HCT116 (cell line): ENCODE measurements at regions not wholly inside any gene's neighbourhood (a gene's known extent, or its start where the extent isn't known, plus 50 kb on each side); places are given as distances from the start of the nearest gene placed in this dataset.

ENCODE experiments used
- ATAC-seq: fragments of 200-7000 bp; cut with Tn5 transposase; 2 replicates; pipeline ENCODE4 v1.9.1; 2020; ENCODE audit warnings: mild to moderate bottlenecking, moderate library complexity
- BruUV-seq: library from RNA; stranded (reverse); fragments of 400-500 nt; replicated peaks from 2 replicates; lab custom pipeline; 2021; lab: Mats Ljungman, UMichigan
- CTCF ChIA-PET: fragments of 300-600 bp; sonication (Branson Sonifier 250); formaldehyde crosslinking; loops from one replicate; lab custom pipeline; 2021; ENCODE audit warnings: antibody characterized with exemption; lab: Charles Lee
- POLR2A ChIA-PET: fragments of 300-600, 350-600 bp; sonication (Branson Sonifier 250); formaldehyde crosslinking; loops from one replicate; lab custom pipeline; 2021; ENCODE audit warnings: antibody characterized with exemption; lab: Charles Lee
- RAD21 ChIA-PET, 2 experiments: fragments of 300-600 bp; sonication (Branson Sonifier 250); formaldehyde crosslinking; loops; one replicate each; lab custom pipeline; 2023; ENCODE audit warnings: low total read pairs in 2 of 2; ENCODE audit not compliant: uncharacterized antibody in 2 of 2, unreplicated experiment in 2 of 2, low non-redundant PET in 1 of 2; lab: Charles Lee
- DNase-seq: peaks from one replicate; pipeline ENCODE4 v3.0.0-alpha.2; 2010; ENCODE audit warnings: low read depth, low spot score
- H2AFZ ChIP-seq: fragments of 200-600 bp; shearing (Covaris generic), sonication (generic); 2 replicates; pipeline ENCODE4 v1.6.1; 2017; ENCODE audit warnings: low read depth, mixed run types, mixed read lengths, antibody characterized with exemption, low read length; ENCODE audit not compliant: poor library complexity, severe bottlenecking
- H3K27ac ChIP-seq: 2 replicates; pipeline ENCODE4 v1.5.1; 2012; ENCODE audit warnings: low read depth, low read length
- H3K27me3 ChIP-seq: fragments of 200-600 bp; sonication (generic); 2 replicates; pipeline ENCODE4 v1.6.1; 2016; ENCODE audit warnings: mixed run types, low read length, mixed read lengths; ENCODE audit not compliant: insufficient read depth
- H3K36me3 ChIP-seq, 2 experiments: fragments of 200-500 bp in 1 of 2; fragments of 200-600 bp in 1 of 2; sonication (Bioruptor generic) in 1 of 2; sonication (generic) in 1 of 2; 2 replicates each; pipeline versions ENCODE4 v1.5.1 to v1.6.1; 2014 to 2016; ENCODE audit warnings: low read length in 2 of 2, inconsistent platforms in 1 of 2, mixed read lengths in 1 of 2, mixed run types in 1 of 2; ENCODE audit not compliant: insufficient read depth in 2 of 2, control insufficient read depth in 1 of 2
- H3K4me1 ChIP-seq, 2 experiments: fragments of 200-600 bp in 1 of 2; sonication (generic) in 1 of 2; 2 replicates each; pipeline versions ENCODE4 v1.5.1 to v1.6.1; 2012 to 2017; ENCODE audit warnings: low read length in 2 of 2, inconsistent platforms in 1 of 2, mild to moderate bottlenecking in 1 of 2, mixed read lengths in 1 of 2, mixed run types in 1 of 2, moderate library complexity in 1 of 2; ENCODE audit not compliant: insufficient read depth in 2 of 2, control insufficient read depth in 1 of 2
- H3K4me2 ChIP-seq: fragments of 200-600 bp; sonication (generic); 2 replicates; pipeline ENCODE4 v1.6.1; 2017; ENCODE audit warnings: mixed run types, low read length, mixed read lengths
- H3K4me3 ChIP-seq, 2 experiments: fragments of 200-600 bp in 1 of 2; sonication (generic) in 1 of 2; replicated peaks in 1 of 2; 2 replicates each; pipeline ENCODE4 v1.5.1; 2011 to 2016; ENCODE audit warnings: low read length in 2 of 2, control low read depth in 1 of 2, low read depth in 1 of 2, mild to moderate bottlenecking in 1 of 2, mixed read lengths in 1 of 2, mixed run types in 1 of 2
- H3K79me2 ChIP-seq: fragments of 200-600 bp; sonication (generic); 2 replicates; pipeline ENCODE4 v1.6.1; 2017; ENCODE audit warnings: mild to moderate bottlenecking, mixed run types, low read length, moderate library complexity, mixed read lengths; ENCODE audit not compliant: insufficient read depth
- H3K9ac ChIP-seq: fragments of 200-600 bp; sonication (generic); 2 replicates; pipeline ENCODE4 v1.6.1; 2016; ENCODE audit warnings: low read length, mixed read lengths
- H3K9me2 ChIP-seq: fragments of 200-600 bp; sonication (generic), shearing (Covaris generic); 2 replicates; pipeline ENCODE4 v1.6.1; 2017; ENCODE audit warnings: mixed run types, mild to moderate bottlenecking, moderate library complexity; ENCODE audit not compliant: insufficient read depth
- H3K9me3 ChIP-seq, 2 experiments: fragments of 200-500 bp in 1 of 2; fragments of 200-600 bp in 1 of 2; sonication (Bioruptor generic) in 1 of 2; sonication (generic) in 1 of 2; 2 replicates each; pipeline ENCODE4 v1.6.1; 2014 to 2017; ENCODE audit warnings: low read length in 2 of 2, mixed read lengths in 2 of 2, inconsistent platforms in 1 of 2, low read depth in 1 of 2, mild to moderate bottlenecking in 1 of 2, mixed run types in 1 of 2, moderate library complexity in 1 of 2; ENCODE audit not compliant: control insufficient read depth in 1 of 2, insufficient read depth in 1 of 2
- H4K20me1 ChIP-seq: fragments of 200-600 bp; sonication (generic), shearing (Covaris generic); 2 replicates; pipeline ENCODE4 v1.6.1; 2017; ENCODE audit warnings: mixed run types, mild to moderate bottlenecking, moderate library complexity; ENCODE audit not compliant: insufficient read depth
- CBX3 ChIP-seq: IDR thresholded peaks from 2 replicates; pipeline ENCODE4 v1.6.1; 2012; ENCODE audit warnings: low read depth
- CEBPB ChIP-seq: IDR thresholded peaks from 2 replicates; pipeline ENCODE4 v1.6.1; 2012; ENCODE audit warnings: low read depth
- EGR1 ChIP-seq: IDR thresholded peaks from 2 replicates; pipeline ENCODE4 v1.6.1; 2012; ENCODE audit warnings: low read depth
- ELF1 ChIP-seq: IDR thresholded peaks from 2 replicates; pipeline ENCODE4 v1.6.1; 2012; ENCODE audit warnings: low read depth, borderline replicate concordance
- EZH2 ChIP-seq: fragments of 200-600 bp; sonication (generic); IDR thresholded peaks from 2 replicates; pipeline ENCODE4 v1.6.1; 2017; ENCODE audit warnings: antibody characterized with exemption, mixed run types
- POLR2A ChIP-seq: IDR thresholded peaks from 2 replicates; pipeline ENCODE4 v1.7.0; 2011; ENCODE audit warnings: borderline replicate concordance; ENCODE audit not compliant: insufficient read depth, insufficient read length; ENCODE audit errors: extremely low read depth
- RAD21 ChIP-seq: IDR thresholded peaks from 2 replicates; pipeline ENCODE4 v1.6.1; 2012; ENCODE audit warnings: low read depth, mild to moderate bottlenecking
- REST ChIP-seq: IDR thresholded peaks from 2 replicates; pipeline ENCODE4 v1.6.1; 2012; ENCODE audit warnings: low read depth
- YY1 ChIP-seq: IDR thresholded peaks from 2 replicates; pipeline ENCODE4 v1.6.1; 2011; ENCODE audit warnings: low read length, low read depth, moderate library complexity, mild to moderate bottlenecking; ENCODE audit not compliant: insufficient replicate concordance; ENCODE audit errors: extremely low read depth
- ZBTB33 ChIP-seq: IDR thresholded peaks from 2 replicates; pipeline ENCODE4 v1.6.1; 2011; ENCODE audit warnings: mild to moderate bottlenecking, low read length, moderate library complexity; ENCODE audit not compliant: insufficient replicate concordance; ENCODE audit errors: extremely low read depth
- ZNF274 ChIP-seq: fragments of 200-500 bp; sonication (Bioruptor generic); IDR thresholded peaks from 2 replicates; pipeline ENCODE4 v1.6.1; 2014; ENCODE audit warnings: mild to moderate bottlenecking, low read depth, low read length, inconsistent platforms
- intact Hi-C: fragments of 100-400 bp; cut with micrococcal nuclease; formaldehyde crosslinking; loops from 2 replicates; pipeline ENCODE4 v1.10.0; 2022

- TF ChIP-seq REST (no peak), ZBTB33 (no peak), EZH2 (no peak), ELF1 (no peak)
These were observed 394.1 kb downstream of the SOX9 start (continued) for GRCh38 chr17:72514891-72515290.

GRCh38 chr17:72515291-72516065 is 394.7 kb downstream of the SOX9 start:
- no peaks in the 10 kb centered on the region for H4K20me1 ChIP-seq
- H3K9ac ChIP-seq = no peak overlapping the region
- no peaks in the 10 kb centered on the region for H3K9me2 ChIP-seq
- no peak overlapping the region for H3K4me2 ChIP-seq
- DNase-seq (no peak), ATAC-seq (no peak)
- no peaks in the 10 kb centered on the region for H3K36me3 ChIP-seq
- POLR2A ChIA-PET = no interaction called here
- intact Hi-C loops = no loop called here
- H2AFZ ChIP-seq = no peak overlapping the region
- H3K79me2 ChIP-seq = peaks cover 61% of the 10 kb centered on the region
- H3K4me1 ChIP-seq = peaks cover 11 to 36% of the 10 kb centered on the region in 2 experiments
- CTCF ChIA-PET = interaction anchor here (1.0 kb wide), 1 partner anchor 84 kb away, joined by 5 read pairs; no protein-coding TSS in a partner anchor
- BruUV-seq = no TSS peak
- no peak overlapping the region for H3K4me3 ChIP-seq
- no peak overlapping the region for H3K27ac ChIP-seq
- H3K9me3 ChIP-seq = no peaks in the 10 kb centered on the region
- no peaks in the 10 kb centered on the region for H3K27me3 ChIP-seq
- RAD21 ChIA-PET = no interaction called here
- TF ChIP-seq REST (no peak), EGR1 (no peak), ZBTB33 (no peak), CEBPB (no peak), YY1 (no peak), POLR2A (no peak), RAD21 (no peak), CBX3 (no peak), EZH2 (no peak), ZNF274 (no peak)
